ENCODE measurements at regions not wholly inside any gene's neighbourhood (a gene's known extent, or its start where the extent isn't known, plus 50 kb on each side); places are given as distances from the start of the nearest gene placed in this dataset.

- no peaks in the 10 kb centered on the region for H3K79me2 ChIP-seq (ENCODE audit: insufficient read depth, low read length)
- H2AFZ ChIP-seq (ENCODE audit: low read length) = no peak overlapping the region
- DNase-seq (ENCODE audit: low spot score) = no peak
- FAIRE-seq = no peak
- no peak overlapping the region for H3K9ac ChIP-seq (ENCODE audit: insufficient read depth, low read depth, low read length)
- no TSS peak for BruUV-seq (replicated peaks)
- no peak overlapping the region for H3K27ac ChIP-seq (ENCODE audit: extremely low read length, insufficient read depth, low read length)
- no peaks in the 10 kb centered on the region for H4K20me1 ChIP-seq (ENCODE audit: insufficient read depth, low read length)
- intact Hi-C loops (cut with micrococcal nuclease; ENCODE audit: unreplicated experiment) = no loop called here
- no peak for ATAC-seq
- ChIA-PET CTCF (ENCODE audit: low intra/inter-chr PET ratio, low total read pairs) (no interaction called here), POLR2A (no interaction called here)
- H3K4me3 ChIP-seq (replicated peaks in 1 of 3; ENCODE audit: insufficient read depth in 1 of 3, low read depth in 2 of 3, low read length in 3 of 3) = no peak overlapping the region
- 6% methylated on average over 1 of the region's 1 CpG for WGBS (ENCODE audit: low lambda C conversion rate)
- H3K4me1 ChIP-seq (ENCODE audit: insufficient read depth, low read length) = 0 out of 2 replicates have a peak, but pooled peaks cover 5% of the 10 kb centered on the region
- peaks cover 0 to 5% of the 10 kb centered on the region in 2 experiments; a peak in 1 of 5 replicates for H3K27me3 ChIP-seq (ENCODE audit: control insufficient read depth in 1 of 2, insufficient read depth in 2 of 2, low read length in 2 of 2)
- no peaks in the 10 kb centered on the region for H3K9me3 ChIP-seq (ENCODE audit: low read length)
- H3K36me3 ChIP-seq (replicated peaks in 1 of 2; ENCODE audit: control insufficient read depth in 1 of 2, insufficient read depth in 2 of 2, low read length in 2 of 2) = no peaks in the 10 kb centered on the region
- in situ Hi-C loops (cut with HindIII; ENCODE audit: extremely low pct_ligation_motif_present, low pct_unique_long_range_greater_than_20kb) = no loop called here
- no peak overlapping the region for H3K4me2 ChIP-seq (ENCODE audit: low read depth, low read length)
- TF ChIP-seq, protein P1, sequence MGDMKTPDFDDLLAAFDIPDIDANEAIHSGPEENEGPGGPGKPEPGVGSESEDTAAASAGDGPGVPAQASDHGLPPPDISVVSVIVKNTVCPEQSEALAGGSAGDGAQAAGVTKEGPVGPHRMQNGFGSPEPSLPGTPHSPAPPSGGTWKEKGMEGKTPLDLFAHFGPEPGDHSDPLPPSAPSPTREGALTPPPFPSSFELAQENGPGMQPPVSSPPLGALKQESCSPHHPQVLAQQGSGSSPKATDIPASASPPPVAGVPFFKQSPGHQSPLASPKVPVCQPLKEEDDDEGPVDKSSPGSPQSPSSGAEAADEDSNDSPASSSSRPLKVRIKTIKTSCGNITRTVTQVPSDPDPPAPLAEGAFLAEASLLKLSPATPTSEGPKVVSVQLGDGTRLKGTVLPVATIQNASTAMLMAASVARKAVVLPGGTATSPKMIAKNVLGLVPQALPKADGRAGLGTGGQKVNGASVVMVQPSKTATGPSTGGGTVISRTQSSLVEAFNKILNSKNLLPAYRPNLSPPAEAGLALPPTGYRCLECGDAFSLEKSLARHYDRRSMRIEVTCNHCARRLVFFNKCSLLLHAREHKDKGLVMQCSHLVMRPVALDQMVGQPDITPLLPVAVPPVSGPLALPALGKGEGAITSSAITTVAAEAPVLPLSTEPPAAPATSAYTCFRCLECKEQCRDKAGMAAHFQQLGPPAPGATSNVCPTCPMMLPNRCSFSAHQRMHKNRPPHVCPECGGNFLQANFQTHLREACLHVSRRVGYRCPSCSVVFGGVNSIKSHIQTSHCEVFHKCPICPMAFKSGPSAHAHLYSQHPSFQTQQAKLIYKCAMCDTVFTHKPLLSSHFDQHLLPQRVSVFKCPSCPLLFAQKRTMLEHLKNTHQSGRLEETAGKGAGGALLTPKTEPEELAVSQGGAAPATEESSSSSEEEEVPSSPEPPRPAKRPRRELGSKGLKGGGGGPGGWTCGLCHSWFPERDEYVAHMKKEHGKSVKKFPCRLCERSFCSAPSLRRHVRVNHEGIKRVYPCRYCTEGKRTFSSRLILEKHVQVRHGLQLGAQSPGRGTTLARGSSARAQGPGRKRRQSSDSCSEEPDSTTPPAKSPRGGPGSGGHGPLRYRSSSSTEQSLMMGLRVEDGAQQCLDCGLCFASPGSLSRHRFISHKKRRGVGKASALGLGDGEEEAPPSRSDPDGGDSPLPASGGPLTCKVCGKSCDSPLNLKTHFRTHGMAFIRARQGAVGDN (CRISPR knock-in tag; IDR thresholded peaks at IDR 0.05) = no peak
- TF ChIP-seq, protein P2, sequence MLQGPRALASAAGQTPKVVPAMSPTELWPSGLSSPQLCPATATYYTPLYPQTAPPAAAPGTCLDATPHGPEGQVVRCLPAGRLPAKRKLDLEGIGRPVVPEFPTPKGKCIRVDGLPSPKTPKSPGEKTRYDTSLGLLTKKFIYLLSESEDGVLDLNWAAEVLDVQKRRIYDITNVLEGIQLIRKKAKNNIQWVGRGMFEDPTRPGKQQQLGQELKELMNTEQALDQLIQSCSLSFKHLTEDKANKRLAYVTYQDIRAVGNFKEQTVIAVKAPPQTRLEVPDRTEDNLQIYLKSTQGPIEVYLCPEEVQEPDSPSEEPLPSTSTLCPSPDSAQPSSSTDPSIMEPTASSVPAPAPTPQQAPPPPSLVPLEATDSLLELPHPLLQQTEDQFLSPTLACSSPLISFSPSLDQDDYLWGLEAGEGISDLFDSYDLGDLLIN (CRISPR knock-in tag; IDR thresholded peaks at IDR 0.05; ENCODE audit: borderline replicate concordance) = no peak
- TF ChIP-seq ZNF510 (CRISPR knock-in tag; IDR thresholded peaks at IDR 0.05; ENCODE audit: low read depth) (no peak), EP300 (IDR thresholded peaks at IDR 0.05; ENCODE audit: low read depth in 2 of 2, low read length in 2 of 2) (no peak), EP300 (CRISPR knock-in tag; IDR thresholded peaks at IDR 0.05; ENCODE audit: borderline replicate concordance) (no peak), ZNF605 (CRISPR knock-in tag; IDR thresholded peaks at IDR 0.05) (no peak), ZBTB40 (IDR thresholded peaks at IDR 0.05) (no peak), ZBTB40 (CRISPR knock-in tag; IDR thresholded peaks at IDR 0.05) (no peak)
Measured at GRCh38 chr7:94739180-94739579, 83.2 kb upstream of the SGCE start.
